GM19025 (cell line): ENCODE measurements at regions not wholly inside any gene's neighbourhood (a gene's known extent, or its start where the extent isn't known, plus 50 kb on each side); places are given as distances from the start of the nearest gene placed in this dataset.
"Not testable (repeated sequence)": the region's sequence is repeated elsewhere in the genome, so short reads cannot be mapped to it uniquely, and the experiment has no call there.

Source experiments
- ATAC-seq: cut with Tn5 transposase; IDR thresholded peaks from one replicate; pipeline ENCODE4 v1.9.1; 2021; ENCODE audit warnings: mild to moderate bottlenecking, low read depth, moderate library complexity; ENCODE audit not compliant: unreplicated experiment

DNA sequence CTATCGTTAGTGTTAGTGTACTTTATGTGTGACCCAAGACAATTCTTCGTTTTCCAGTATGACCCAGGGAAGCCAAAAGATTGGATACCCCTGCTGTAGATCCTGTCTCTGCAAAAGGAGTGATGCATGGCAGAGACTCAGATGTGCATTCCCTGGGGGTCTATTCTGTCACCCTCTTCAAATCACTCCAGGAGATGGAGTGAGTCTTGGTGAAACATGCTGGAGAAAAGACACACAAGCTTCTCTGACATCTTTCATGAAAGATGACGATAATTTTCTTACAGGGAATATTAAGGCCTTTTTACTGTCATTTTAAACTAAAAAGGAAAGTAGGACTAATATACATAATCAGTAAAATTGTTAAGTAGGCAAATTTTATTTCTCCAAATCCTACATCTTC lies 437.9 kb upstream of the SOX5 start:
- no peak for ATAC-seq

DNA sequence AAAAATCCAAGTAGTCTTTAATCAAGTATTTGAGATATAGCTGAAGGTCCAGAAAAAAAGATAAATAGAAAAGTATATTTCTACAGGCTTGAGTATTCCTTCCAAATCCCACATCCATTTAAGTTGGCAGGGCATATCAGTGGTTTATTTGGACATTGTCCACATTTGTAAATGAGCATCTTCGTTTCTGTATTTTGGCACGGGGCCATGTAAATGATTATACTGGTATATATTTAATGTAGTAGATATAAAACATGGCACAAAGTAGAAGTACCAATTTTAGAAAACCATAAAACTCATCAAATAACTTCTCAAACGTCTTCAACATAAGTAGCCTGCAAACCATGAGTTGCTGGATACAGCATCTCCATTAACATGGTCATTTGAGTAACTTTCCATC lies 437.4 kb upstream of the SOX5 start:
- ATAC-seq = no peak

DNA sequence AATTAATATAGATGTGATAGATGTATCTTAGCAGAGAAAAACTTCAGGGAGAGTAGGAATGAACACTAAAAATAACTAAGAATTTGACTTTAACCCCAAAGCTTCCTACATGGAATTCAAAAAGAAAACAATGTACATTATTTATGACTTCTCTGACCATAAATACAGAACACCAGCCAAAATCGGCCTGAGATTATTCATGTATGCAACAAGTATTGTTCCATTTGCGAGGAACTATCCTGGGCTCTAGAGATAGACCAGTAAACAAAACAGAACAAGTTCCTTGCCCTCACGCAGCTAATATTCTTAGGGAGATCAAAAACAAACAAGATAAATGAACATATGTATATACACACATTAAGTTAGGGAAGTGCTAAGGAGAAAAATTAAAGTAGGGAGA lies 432.3 kb upstream of the SOX5 start:
- no peak for ATAC-seq

DNA sequence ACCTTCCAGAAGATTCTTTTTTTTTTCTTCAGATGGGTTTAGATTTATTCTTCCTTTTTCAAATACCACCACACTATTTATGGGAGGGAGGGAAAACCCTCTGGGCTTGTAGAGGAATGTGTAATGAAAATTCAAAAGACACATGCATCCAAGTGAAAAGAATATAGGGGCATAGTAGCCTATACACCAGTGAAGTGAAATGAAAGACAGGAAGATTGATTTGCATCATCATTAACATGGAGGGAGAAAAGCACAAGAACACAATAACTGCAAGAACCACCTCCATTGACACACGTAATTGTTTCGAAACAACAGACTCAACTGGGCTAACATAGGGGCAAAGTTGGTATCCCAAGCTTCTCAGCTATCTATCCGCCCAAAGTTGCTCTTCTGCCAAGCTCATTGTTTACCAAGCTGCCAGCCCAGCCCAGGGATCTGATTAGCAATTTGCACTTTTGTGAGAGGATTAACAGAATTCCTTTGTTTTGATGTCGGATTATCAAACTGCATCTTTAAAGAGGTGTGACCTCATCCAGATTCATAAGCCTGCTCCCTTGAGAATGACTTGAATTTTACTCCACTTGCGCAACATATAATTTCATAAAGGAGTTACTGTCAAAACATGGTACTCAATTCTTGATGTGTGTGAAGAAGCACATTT lies 430.5 kb upstream of the SOX5 start:
- ATAC-seq = no peak

DNA sequence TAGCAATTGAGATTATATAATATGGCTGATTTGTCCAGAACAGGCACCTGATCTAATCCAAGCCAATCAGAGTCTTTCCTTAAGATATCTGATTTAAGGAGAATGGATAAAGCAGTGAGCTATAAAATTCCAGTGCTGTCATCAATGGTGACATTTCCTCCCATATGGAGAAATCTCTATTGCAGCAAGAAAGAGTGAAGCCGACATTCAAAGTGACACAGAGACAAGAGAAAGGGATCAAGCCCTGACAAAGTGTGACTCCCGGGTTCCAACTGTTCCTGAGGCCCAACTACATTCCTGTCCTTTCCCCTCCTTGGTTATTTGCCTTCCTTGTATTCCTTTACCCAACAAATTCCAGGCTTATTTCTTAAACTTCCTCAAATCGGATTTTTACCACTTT lies 430.0 kb upstream of the SOX5 start:
- no peak for ATAC-seq

GRCh38 chr12:24378548-24379407 lies 429.3 kb upstream of the SOX5 start:
- ATAC-seq = peak; percentile 58

GRCh38 chr12:24374452-24374851 lies 425.0 kb upstream of the SOX5 start:
- no peak for ATAC-seq

GRCh38 chr12:24373004-24373403 lies 423.5 kb upstream of the SOX5 start:
- ATAC-seq = no peak

DNA sequence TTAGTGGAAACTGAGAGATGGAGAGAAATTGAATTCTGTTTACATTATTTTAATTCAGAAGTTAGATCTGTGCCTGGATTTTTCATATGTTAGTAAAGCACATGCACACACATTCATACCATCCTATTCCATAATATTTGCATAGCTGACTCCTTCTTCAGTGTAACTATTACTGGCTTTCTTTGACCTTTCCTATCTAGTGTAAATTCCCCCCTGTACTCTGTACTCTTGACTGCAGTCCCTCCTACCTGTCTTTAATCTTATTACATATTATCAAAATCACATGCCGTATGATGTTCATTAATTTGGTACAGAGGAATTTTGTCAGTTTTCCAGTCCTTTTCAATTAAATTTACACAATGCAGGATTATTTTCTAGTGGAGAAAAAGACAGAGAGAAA lies 417.0 kb upstream of the SOX5 start:
- no peak for ATAC-seq

DNA sequence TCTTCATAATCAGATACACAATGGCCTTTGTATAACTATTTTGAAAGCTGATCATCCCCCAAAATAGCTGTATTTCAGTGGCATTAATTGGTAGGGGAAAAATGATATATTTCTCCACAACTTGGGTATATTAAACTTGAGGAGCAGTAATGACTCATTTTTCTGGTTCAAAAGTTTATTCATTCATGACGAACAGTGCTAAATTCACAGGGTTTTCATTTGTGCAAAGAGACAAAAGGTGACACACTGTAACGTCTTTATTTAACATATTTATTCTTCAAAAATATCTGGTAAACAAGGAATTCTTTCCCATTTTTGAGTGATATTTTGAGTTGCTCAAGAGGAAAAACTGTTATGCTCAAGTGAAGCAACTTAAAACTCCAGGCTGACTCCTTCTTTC lies 415.5 kb upstream of the SOX5 start:
- no peak for ATAC-seq

- no peak for ATAC-seq
Measured at GRCh38 chr12:24363177-24363754, 413.8 kb upstream of the SOX5 start.

GRCh38 chr12:24361877-24362580 lies 412.6 kb upstream of the SOX5 start:
- ATAC-seq = no peak

- peak; percentile 65 for ATAC-seq
Measured at GRCh38 chr12:24360907-24361306, 411.4 kb upstream of the SOX5 start.

- ATAC-seq = peak; percentile 31
Measured at GRCh38 chr12:24360461-24360860, 411.0 kb upstream of the SOX5 start.

DNA sequence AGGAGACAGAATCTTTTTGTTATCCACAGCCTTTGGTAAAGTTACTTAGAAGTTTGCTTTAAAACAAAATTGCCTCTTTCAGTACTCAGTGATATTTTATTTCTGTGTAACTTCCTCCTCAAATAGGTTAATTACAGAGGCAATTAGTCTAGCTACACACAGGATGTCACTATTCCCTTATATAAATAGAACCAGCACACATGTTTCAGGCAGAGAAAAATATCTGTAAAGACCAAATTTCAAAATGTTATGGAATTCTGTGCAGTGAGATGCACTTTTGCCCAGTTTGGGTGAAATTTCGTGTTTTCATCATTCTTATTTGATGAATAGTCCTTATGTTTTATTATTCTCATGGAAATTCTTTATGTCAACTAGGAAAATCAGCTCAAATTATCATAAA lies 410.6 kb upstream of the SOX5 start:
- ATAC-seq = no peak

GRCh38 chr12:24359418-24359817 lies 409.9 kb upstream of the SOX5 start:
- no peak for ATAC-seq

- peak; percentile 56 for ATAC-seq
Measured at GRCh38 chr12:24356240-24356804, 406.9 kb upstream of the SOX5 start.

DNA sequence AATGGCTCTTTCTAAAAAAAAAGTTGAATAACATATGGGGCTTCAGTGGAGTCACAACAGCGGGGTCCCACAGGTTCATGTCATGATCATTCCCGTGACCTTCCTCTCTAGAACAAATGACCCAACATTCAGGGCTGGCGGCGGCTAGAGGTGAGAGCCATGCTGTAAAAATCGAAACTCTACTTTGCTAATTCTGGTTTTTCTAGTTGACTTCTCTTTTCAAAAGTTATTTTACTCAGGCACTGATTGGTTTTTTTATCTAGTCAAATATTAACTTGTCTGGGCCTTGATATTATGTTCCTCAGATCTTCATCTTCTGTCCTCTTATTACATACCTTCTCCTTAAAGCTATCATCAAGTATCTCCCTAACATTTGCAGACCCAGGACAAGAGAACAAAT lies 402.9 kb upstream of the SOX5 start:
- ATAC-seq = no peak

- no peak for ATAC-seq
Measured at GRCh38 chr12:24349051-24349799, 399.8 kb upstream of the SOX5 start.

DNA sequence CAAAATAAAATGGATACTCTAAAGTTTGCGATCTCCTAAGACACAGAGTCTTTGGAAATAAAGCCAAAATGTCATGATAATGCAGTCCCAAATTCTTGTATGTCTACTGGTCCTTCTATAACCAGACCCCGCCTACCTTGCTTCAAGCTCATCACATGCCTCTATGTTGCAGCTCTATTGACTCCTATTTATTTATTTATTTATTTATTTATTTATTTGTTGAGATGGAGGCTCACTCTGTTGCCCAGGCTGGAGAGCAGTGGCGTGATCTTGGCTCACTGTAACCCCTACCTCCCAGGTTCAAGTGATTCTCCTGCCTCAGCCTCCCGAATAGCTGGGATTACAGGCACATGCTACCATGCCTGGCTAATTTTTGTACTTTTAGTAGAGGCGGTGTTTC lies 398.7 kb upstream of the SOX5 start:
- not testable (repeated sequence) for ATAC-seq
